Smooth muscle cell (in vitro differentiated cells): ENCODE measurements at regions not wholly inside any gene's neighbourhood (a gene's known extent, or its start where the extent isn't known, plus 50 kb on each side); places are given as distances from the start of the nearest gene placed in this dataset.
"Not testable (repeated sequence)": the region's sequence is repeated elsewhere in the genome, so short reads cannot be mapped to it uniquely, and the experiment has no call there.

Source experiments
- DNase-seq: peaks from one replicate; lab custom pipeline; 2025; ENCODE audit not compliant: unreplicated experiment; lab: John Stamatoyannopoulos, UW
- H2AFZ ChIP-seq: fragments of 200-600 bp; sonication (generic); 2 replicates; pipeline ENCODE4 v1.6.0; 2016; ENCODE audit warnings: antibody characterized with exemption, low read depth, mild to moderate bottlenecking
- H3F3A ChIP-seq: fragments of 200-600 bp; sonication (generic); 2 replicates; pipeline ENCODE4 v1.6.0; 2017; ENCODE audit warnings: antibody characterized with exemption, low read depth
- H3K27ac ChIP-seq: fragments of 200-600 bp; sonication (generic); 2 replicates; pipeline ENCODE4 v1.5.1; 2016; ENCODE audit warnings: low read depth, mild to moderate bottlenecking
- H3K27me3 ChIP-seq: fragments of 200-600 bp; sonication (generic); 2 replicates; pipeline ENCODE4 v1.6.1; 2016; ENCODE audit warnings: low read depth, mild to moderate bottlenecking
- H3K36me3 ChIP-seq: fragments of 200-600 bp; sonication (generic); 2 replicates; pipeline ENCODE4 v1.5.1; 2016; ENCODE audit warnings: low read depth
- H3K4me1 ChIP-seq: fragments of 200-600 bp; sonication (generic); 2 replicates; pipeline ENCODE4 v1.5.1; 2016; ENCODE audit warnings: low read depth
- H3K4me2 ChIP-seq: fragments of 200-600 bp; sonication (generic); 2 replicates; pipeline ENCODE4 v1.6.0; 2016; ENCODE audit warnings: mild to moderate bottlenecking
- H3K4me3 ChIP-seq: fragments of 200-600 bp; sonication (generic); 2 replicates; pipeline ENCODE4 v1.5.1; 2016; ENCODE audit warnings: mild to moderate bottlenecking
- H3K79me2 ChIP-seq: fragments of 200-600 bp; sonication (generic); 2 replicates; pipeline ENCODE4 v1.6.0; 2016; ENCODE audit warnings: low read depth, mild to moderate bottlenecking
- H3K9ac ChIP-seq: fragments of 200-600 bp; sonication (generic); 2 replicates; pipeline ENCODE4 v1.6.0; 2016; ENCODE audit warnings: low read depth
- H3K9me3 ChIP-seq: fragments of 200-600 bp; sonication (generic); replicated peaks from 2 replicates; pipeline ENCODE4 v1.5.1; 2016; ENCODE audit warnings: low read depth
- H4K20me1 ChIP-seq: fragments of 200-600 bp; sonication (generic); 2 replicates; pipeline ENCODE4 v1.6.0; 2016; ENCODE audit warnings: low read depth
- WGBS: methylation state at CpG from one replicate; pipeline ENCODE4 v1.1.7; 2016; ENCODE audit warnings: low lambda C conversion rate; 5-methylcytosine and 5-hydroxymethylcytosine counted together

DNA sequence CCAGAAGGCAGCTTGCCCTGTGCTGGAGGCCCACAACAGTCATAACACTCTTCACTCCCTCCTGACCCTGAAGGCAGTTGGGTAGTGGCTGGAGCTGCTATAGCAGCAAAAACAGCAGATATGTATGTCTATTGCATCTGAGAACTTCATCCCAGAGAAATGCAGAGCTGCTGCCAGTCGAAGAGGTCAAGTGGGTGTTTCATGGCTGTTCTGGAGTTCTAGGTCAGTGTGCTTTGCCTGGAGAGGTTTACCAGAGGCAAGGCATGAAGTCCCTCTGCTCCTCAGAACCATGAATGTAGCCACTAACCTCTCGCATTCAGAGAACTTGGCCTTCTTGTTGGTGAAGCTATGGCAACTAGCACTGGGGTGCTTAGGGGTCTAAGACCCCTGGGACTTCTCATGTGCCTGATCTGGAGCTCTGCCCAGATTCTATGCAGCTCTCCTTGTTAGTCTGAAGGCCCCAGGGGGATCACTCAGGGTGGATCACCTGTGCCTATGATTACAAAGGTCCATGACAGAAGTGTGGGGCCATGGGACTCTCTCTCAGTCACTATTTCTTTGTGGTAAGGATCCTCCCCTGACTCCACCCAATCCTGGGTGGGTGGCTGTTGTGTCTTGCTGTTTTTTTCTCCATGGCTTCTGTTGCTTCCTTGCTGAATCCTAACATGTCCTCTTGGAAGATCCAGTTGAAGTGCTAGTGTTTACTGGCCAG is 637.7 kb upstream of the TPTE start:
- H2AFZ ChIP-seq, H3K4me2 ChIP-seq, DNase-seq, H3K9me3 ChIP-seq, H3F3A ChIP-seq, H3K4me1 ChIP-seq, H3K79me2 ChIP-seq, H3K36me3 ChIP-seq, H3K27ac ChIP-seq, H3K4me3 ChIP-seq, H4K20me1 ChIP-seq, H3K9ac ChIP-seq, H3K27me3 ChIP-seq: not testable (repeated sequence)
- WGBS = 65% methylated on average over 2 of the region's 2 CpGs

DNA sequence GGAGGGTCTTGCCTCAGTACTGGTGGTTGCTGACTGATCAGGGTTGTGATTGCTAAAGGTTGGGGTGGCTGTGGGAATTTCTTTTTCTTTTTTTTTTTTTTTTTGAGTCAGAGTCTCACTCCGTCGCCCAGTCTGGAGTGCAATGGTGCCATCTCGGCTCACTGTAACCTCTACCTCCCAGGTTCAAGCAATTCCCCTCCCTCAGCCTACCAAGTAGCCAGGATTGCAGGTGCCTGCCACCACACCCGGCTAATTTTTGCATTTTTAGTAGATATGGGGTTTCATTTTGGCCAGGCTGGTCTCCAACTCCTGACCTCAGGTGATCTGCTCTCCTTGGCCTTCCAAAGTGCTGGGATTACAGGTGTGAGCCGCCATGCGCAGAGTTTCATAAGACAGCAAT is 632.9 kb upstream of the TPTE start:
- WGBS = 63% methylated on average over 6 of the region's 6 CpGs
- H3F3A ChIP-seq, H4K20me1 ChIP-seq, H3K9me3 ChIP-seq, DNase-seq, H3K4me2 ChIP-seq, H2AFZ ChIP-seq, H3K4me3 ChIP-seq, H3K4me1 ChIP-seq, H3K79me2 ChIP-seq, H3K27ac ChIP-seq, H3K27me3 ChIP-seq, H3K9ac ChIP-seq, H3K36me3 ChIP-seq: not testable (repeated sequence)

DNA sequence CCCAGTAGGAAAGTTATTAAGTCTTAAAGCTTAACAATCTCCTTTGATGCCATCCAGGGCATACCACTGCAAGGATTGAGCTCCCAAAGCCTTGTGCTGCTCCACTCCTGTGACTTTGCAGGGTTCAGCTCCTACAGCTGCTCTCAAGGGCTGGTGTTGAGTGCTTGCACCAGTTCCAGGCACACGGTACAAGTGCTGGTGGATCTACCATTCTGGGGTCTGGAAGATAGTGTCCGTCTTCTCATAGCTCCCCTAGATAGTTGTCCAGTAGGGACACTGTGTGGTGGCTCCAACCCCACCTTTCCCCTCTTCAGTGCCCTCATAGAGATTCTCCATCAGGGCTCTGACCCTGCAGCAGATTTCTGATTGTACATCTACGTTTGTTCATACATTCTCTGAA is 617.8 kb upstream of the TPTE start:
- H3K4me2 ChIP-seq = not testable (repeated sequence)
- peaks cover 23% of the 10 kb centered on the region for H3K9me3 ChIP-seq
- 54% methylated on average over 3 of the region's 3 CpGs for WGBS

DNA sequence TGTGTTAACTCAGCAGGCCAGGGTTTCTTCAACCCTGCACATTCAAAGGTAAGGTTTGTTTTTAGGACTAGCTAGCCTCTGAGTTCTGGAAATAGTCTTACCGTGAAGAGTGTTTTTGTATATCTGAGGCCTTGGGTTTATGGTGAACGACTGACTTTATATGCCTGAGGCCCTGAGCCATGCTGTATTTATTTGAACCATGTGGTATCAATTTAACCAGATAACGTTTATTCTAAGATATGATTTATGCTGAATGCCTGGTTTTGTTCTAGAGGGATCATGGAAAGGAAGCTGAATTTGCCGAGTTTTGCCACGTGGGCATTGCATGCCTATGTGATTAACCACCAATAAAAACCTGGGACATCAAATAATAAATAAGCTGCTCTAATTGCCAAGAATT is 607.2 kb upstream of the TPTE start:
- H3K36me3 ChIP-seq, H3K4me2 ChIP-seq, H3K4me1 ChIP-seq, H3F3A ChIP-seq, H3K4me3 ChIP-seq, H2AFZ ChIP-seq, DNase-seq, H4K20me1 ChIP-seq, H3K79me2 ChIP-seq, H3K27ac ChIP-seq, H3K9ac ChIP-seq, H3K27me3 ChIP-seq: not testable (repeated sequence)
- 46% methylated on average over 5 of the region's 5 CpGs for WGBS
- peaks cover 15% of the 10 kb centered on the region for H3K9me3 ChIP-seq

More for the DNA sequence above, 617.8 kb upstream of the TPTE start:
- not testable (repeated sequence) for H3K4me1 ChIP-seq, H3K4me3 ChIP-seq, H2AFZ ChIP-seq, H3F3A ChIP-seq, DNase-seq, H3K27me3 ChIP-seq, H3K27ac ChIP-seq, H3K79me2 ChIP-seq, H4K20me1 ChIP-seq, H3K9ac ChIP-seq, H3K36me3 ChIP-seq

DNA sequence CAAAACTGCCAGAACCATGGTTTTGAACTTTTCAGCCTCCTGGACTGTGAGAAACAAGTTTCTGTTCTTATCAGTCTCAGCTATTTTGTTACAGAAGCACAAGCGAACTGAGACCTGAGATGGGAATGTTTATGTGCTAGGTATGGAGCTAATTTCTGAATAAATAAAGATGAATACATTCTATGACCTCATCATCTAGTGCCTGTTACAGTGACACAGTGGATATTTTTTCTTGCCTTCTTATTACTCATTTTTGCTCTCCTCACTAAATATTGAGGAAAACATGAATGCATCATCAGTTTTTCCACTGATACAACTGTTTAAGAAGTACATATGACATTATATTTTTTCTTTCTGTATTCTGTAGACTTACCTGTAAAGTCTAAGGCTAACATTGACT is 601.9 kb upstream of the TPTE start:
- 40% methylated on average over 1 of the region's 1 CpG for WGBS
- not testable (repeated sequence) for H3K4me2 ChIP-seq

DNA sequence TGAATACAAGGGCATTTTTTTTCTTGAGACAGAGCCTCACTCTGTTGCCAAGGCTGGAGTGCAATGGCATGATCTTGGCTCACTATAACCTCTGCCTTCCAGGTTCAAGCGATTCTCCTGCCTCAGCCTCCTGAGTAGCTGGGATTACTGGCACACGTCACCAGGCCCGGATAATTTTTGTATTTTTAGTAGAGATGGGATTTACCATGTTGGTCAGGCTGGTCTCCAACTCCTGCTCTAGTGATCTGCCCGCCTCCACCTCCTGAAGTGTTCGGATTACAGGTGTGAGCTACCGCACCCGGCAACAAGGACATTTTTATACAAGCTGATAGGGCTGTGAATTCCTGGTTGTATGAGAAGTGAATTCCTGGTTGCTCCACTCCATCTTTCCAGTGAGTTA is 577.7 kb upstream of the TPTE start:
- not testable (repeated sequence) for H3K27ac ChIP-seq, DNase-seq, H3K36me3 ChIP-seq, H3K79me2 ChIP-seq, H3K9ac ChIP-seq, H3K27me3 ChIP-seq, H4K20me1 ChIP-seq, H2AFZ ChIP-seq, H3K4me2 ChIP-seq, H3K4me1 ChIP-seq, H3F3A ChIP-seq, H3K4me3 ChIP-seq
- H3K9me3 ChIP-seq = peaks cover 50% of the 10 kb centered on the region
- WGBS = 71% methylated on average over 7 of the region's 7 CpGs

More for the DNA sequence above, 601.9 kb upstream of the TPTE start:
- not testable (repeated sequence) for H3K36me3 ChIP-seq, H3K9ac ChIP-seq, H4K20me1 ChIP-seq, H3K4me1 ChIP-seq, H3K4me3 ChIP-seq, DNase-seq, H2AFZ ChIP-seq, H3F3A ChIP-seq, H3K27ac ChIP-seq, H3K79me2 ChIP-seq, H3K27me3 ChIP-seq
- H3K9me3 ChIP-seq = peaks cover 17% of the 10 kb centered on the region

DNA sequence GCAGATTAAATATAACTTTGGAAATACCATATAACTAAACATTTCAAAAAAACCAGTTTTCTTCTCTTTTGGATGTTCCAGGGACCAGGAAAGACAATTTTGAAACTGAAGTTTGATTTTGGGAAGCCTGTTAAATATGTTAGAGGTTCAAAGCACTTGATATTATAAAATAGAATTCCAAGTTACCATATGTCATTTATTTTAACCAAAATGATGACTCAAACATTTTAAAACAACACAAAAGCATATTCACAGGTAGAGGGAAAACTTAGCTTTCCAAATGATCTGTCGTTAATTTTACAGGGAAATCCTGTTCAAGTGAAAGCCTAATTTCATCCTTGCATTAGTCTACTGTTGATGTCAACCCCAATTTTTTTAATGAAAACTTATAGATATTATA is 575.3 kb upstream of the TPTE start:
- 21% methylated on average over 1 of the region's 1 CpG for WGBS
- not testable (repeated sequence) for H3K4me2 ChIP-seq, H3K79me2 ChIP-seq, H3K27me3 ChIP-seq, H4K20me1 ChIP-seq, H3K36me3 ChIP-seq, DNase-seq, H2AFZ ChIP-seq, H3K4me3 ChIP-seq, H3F3A ChIP-seq, H3K27ac ChIP-seq, H3K9ac ChIP-seq, H3K4me1 ChIP-seq
- H3K9me3 ChIP-seq = peaks cover 38% of the 10 kb centered on the region

DNA sequence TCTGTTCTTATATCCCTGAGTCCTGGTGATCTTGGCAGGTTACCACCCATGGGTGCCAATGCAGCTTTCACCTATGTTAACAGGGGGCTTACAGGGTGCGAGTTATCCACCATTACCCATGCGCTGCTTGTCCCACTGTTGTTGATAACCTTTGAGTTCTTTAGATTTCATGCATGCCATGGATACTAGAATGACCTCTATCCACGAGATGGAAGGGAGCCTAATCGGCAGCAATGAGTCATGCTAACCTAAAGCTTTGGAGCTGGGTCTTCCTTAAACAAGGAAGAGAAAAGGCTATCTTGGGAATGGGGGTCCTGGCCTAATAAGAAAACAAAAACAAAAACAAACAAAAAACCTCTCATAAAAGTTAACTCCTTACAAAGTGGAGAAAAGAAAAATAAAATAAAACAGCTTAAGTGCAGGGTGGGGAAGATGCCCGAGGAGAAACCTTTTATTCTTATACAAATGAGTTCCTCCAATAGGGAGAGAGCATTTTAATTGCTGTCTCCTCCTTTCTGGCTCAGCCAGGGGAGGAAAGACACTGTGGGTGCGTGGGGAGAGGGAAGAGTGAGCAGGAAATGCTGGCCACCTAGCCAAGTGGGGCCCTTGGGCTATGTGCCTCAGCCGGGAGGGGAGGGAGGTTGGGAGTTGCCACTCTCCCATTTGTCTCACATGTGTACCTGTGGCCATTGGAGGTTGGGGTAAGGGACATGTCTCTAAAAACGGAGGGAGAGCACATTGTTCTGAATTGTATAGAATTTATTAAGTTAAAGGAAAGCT is 571.7 kb upstream of the TPTE start:
- not testable (repeated sequence) for H3K4me1 ChIP-seq, H3K9ac ChIP-seq, DNase-seq, H2AFZ ChIP-seq, H3K79me2 ChIP-seq, H4K20me1 ChIP-seq, H3F3A ChIP-seq, H3K27ac ChIP-seq, H3K4me3 ChIP-seq, H3K27me3 ChIP-seq, H3K4me2 ChIP-seq, H3K36me3 ChIP-seq
- peaks cover 19% of the 10 kb centered on the region for H3K9me3 ChIP-seq
- 52% methylated on average over 8 of the region's 8 CpGs for WGBS
